ENCODE measurements at regions not wholly inside any gene's neighbourhood (a gene's known extent, or its start where the extent isn't known, plus 50 kb on each side); places are given as distances from the start of the nearest gene placed in this dataset.

GRCh38 chr3:40996827-40997710, 202.2 kb upstream of the CTNNB1 start:
- TF ChIP-seq CTCF (conservative IDR thresholded peaks at IDR 0.05; ENCODE audit: low read length) (no peak), EZH2phosphoT487 (IDR thresholded peaks at IDR 0.05; ENCODE audit: borderline replicate concordance) (no peak)

All from Loucy (cell line).